A549 (cell line): ENCODE measurements at regions not wholly inside any gene's neighbourhood (a gene's known extent, or its start where the extent isn't known, plus 50 kb on each side); places are given as distances from the start of the nearest gene placed in this dataset.

ENCODE experiments used
- BHLHE40 ChIP-seq: IDR thresholded peaks from 2 replicates; pipeline ENCODE4 v1.6.1; 2012; ENCODE audit warnings: low read depth, low read length, inconsistent platforms
- CEBPB ChIP-seq, 2 experiments: fragments of >200 bp in 1 of 2; sonication (Bioruptor Twin) in 1 of 2; formaldehyde crosslinking in 1 of 2; IDR thresholded peaks; 2 replicates each; pipeline ENCODE4 v1.6.1; 2012 to 2016
- CHD2 ChIP-seq: fragments of 150-350 bp; IDR thresholded peaks from 2 replicates; pipeline ENCODE4 v1.6.1; 2014; ENCODE audit warnings: low read length; ENCODE audit not compliant: partially characterized antibody
- MAFK ChIP-seq: fragments of 450-650 bp; IDR thresholded peaks from 2 replicates; pipeline ENCODE4 v1.6.1; 2014; ENCODE audit not compliant: partially characterized antibody
- POLR2A ChIP-seq: IDR thresholded peaks from 2 replicates; pipeline ENCODE4 v1.6.1; 2012; ENCODE audit warnings: mild to moderate bottlenecking, low read length
- TF ChIP-seq, protein P1 (sequence below): IDR thresholded peaks from 2 replicates; pipeline ENCODE4 v1.6.1; 2012; ENCODE audit warnings: low read depth, borderline replicate concordance
- TF ChIP-seq, protein P2 (sequence below): fragments of >200 bp; sonication (Bioruptor Twin); formaldehyde crosslinking; IDR thresholded peaks from 3 replicates; pipeline ENCODE4 v1.5.1; 2016
- TF ChIP-seq, protein P3 (sequence below): fragments of >200 bp; sonication (Bioruptor Twin); formaldehyde crosslinking; IDR thresholded peaks from 3 replicates; pipeline ENCODE4 v1.6.1; 2016

DNA sequence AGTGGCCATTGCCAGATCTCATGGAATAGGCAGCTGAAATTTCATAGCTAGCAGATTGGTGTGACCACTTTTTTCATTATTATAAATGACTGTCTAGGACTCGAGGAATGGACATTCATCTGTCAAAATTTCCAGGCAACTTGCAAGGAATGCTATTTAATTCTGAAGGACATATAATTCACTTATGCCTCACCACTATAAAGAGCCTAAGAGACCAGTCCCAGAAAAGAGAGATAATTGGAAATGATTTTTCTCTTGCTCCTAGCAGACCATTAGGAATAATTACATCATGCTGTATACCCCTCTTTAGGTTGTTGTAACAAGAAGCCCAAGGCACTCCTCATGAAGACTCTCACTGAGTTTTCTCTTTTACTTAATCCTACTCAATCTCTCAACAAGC is 557.4 kb upstream of the RAB6C start:
- TF ChIP-seq, protein P1, sequence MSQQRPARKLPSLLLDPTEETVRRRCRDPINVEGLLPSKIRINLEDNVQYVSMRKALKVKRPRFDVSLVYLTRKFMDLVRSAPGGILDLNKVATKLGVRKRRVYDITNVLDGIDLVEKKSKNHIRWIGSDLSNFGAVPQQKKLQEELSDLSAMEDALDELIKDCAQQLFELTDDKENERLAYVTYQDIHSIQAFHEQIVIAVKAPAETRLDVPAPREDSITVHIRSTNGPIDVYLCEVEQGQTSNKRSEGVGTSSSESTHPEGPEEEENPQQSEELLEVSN = no peak
- TF ChIP-seq, protein P2, sequence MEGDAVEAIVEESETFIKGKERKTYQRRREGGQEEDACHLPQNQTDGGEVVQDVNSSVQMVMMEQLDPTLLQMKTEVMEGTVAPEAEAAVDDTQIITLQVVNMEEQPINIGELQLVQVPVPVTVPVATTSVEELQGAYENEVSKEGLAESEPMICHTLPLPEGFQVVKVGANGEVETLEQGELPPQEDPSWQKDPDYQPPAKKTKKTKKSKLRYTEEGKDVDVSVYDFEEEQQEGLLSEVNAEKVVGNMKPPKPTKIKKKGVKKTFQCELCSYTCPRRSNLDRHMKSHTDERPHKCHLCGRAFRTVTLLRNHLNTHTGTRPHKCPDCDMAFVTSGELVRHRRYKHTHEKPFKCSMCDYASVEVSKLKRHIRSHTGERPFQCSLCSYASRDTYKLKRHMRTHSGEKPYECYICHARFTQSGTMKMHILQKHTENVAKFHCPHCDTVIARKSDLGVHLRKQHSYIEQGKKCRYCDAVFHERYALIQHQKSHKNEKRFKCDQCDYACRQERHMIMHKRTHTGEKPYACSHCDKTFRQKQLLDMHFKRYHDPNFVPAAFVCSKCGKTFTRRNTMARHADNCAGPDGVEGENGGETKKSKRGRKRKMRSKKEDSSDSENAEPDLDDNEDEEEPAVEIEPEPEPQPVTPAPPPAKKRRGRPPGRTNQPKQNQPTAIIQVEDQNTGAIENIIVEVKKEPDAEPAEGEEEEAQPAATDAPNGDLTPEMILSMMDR = no peak
- TF ChIP-seq POLR2A (no peak), BHLHE40 (no peak), MAFK (no peak), CEBPB (IDR thresholded peaks at IDR 0.05) (no peak), CHD2 (no peak)
- TF ChIP-seq, protein P3, sequence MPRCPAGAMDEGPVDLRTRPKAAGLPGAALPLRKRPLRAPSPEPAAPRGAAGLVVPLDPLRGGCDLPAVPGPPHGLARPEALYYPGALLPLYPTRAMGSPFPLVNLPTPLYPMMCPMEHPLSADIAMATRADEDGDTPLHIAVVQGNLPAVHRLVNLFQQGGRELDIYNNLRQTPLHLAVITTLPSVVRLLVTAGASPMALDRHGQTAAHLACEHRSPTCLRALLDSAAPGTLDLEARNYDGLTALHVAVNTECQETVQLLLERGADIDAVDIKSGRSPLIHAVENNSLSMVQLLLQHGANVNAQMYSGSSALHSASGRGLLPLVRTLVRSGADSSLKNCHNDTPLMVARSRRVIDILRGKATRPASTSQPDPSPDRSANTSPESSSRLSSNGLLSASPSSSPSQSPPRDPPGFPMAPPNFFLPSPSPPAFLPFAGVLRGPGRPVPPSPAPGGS = no peak
